ENCODE measurements at regions not wholly inside any gene's neighbourhood (a gene's known extent, or its start where the extent isn't known, plus 50 kb on each side); places are given as distances from the start of the nearest gene placed in this dataset.

- H3K27ac ChIP-seq (ENCODE audit: control insufficient read depth, insufficient read depth), result no peak overlapping the region
- TF ChIP-seq CBX3 (IDR thresholded peaks at IDR 0.05; ENCODE audit: borderline replicate concordance, low read depth) (no peak), ZNF274 (IDR thresholded peaks at IDR 0.05; ENCODE audit: insufficient read depth, insufficient read length) (no peak), CBFB (IDR thresholded peaks at IDR 0.05; ENCODE audit: low read depth) (no peak), USF2 (IDR thresholded peaks at IDR 0.05; ENCODE audit: borderline replicate concordance, low read depth, low read length) (no peak), HDAC6 (IDR thresholded peaks at IDR 0.05; ENCODE audit: unreplicated experiment) (no peak), FOXM1 (IDR thresholded peaks at IDR 0.05; ENCODE audit: low read depth, low read length) (no peak), NRF1 (conservative IDR thresholded peaks at IDR 0.05; ENCODE audit: low read depth, low read length) (no peak), SIN3A (IDR thresholded peaks at IDR 0.05; ENCODE audit: low read depth, low read length) (no peak), USF1 (IDR thresholded peaks at IDR 0.05; ENCODE audit: borderline replicate concordance, extremely low read length, insufficient read depth, low read depth, low read length) (no peak), BCL11A (IDR thresholded peaks at IDR 0.05; ENCODE audit: low read depth, low read length) (no peak), WRNIP1 (IDR thresholded peaks at IDR 0.05; ENCODE audit: borderline replicate concordance, low read depth, low read length) (no peak)
- in situ Hi-C loops (cut with MboI) (no loop called here), intact Hi-C loops (cut with micrococcal nuclease; ENCODE audit: unreplicated experiment) (no loop called here)
- RAD21 ChIA-PET (ENCODE audit: unreplicated experiment), result no interaction called here
- no peak for ATAC-seq
- H3K4me2 ChIP-seq (ENCODE audit: control insufficient read depth, insufficient read depth), result no peak overlapping the region
- no peak overlapping the region for H3K9ac ChIP-seq (ENCODE audit: control insufficient read depth, insufficient read depth, low read length)
- no peak for DNase-seq (ENCODE audit: low read depth, low spot score)
- no peaks in the 10 kb centered on the region for H3K4me1 ChIP-seq (ENCODE audit: control insufficient read depth, insufficient read depth, low read length)
- H3K4me3 ChIP-seq, result no peak overlapping the region
- no peaks in the 10 kb centered on the region for H4K20me1 ChIP-seq (ENCODE audit: control insufficient read depth, insufficient read depth)
- CTCF ChIA-PET, result interaction anchor here (0.9 kb wide), 1 partner anchor 45 kb away, joined by 3 read pairs; no protein-coding TSS in a partner anchor
- H3K36me3 ChIP-seq (ENCODE audit: control insufficient read depth in 2 of 2, insufficient read depth in 2 of 2, low read length in 1 of 2), result no peaks in the 10 kb centered on the region
- SMC1A ChIA-PET (ENCODE audit: uncharacterized antibody, unreplicated experiment), result interaction anchor here (0.6 kb wide), 1 partner anchor 130 kb away, joined by 3 read pairs; no protein-coding TSS in a partner anchor
- no peak overlapping the region for H2AFZ ChIP-seq (ENCODE audit: control insufficient read depth, low read depth, low read length)
- H3K9me3 ChIP-seq (replicated peaks; ENCODE audit: control insufficient read depth, insufficient read depth, low read length), result no peaks in the 10 kb centered on the region
- no TSS peak for BruUV-seq (replicated peaks)
- H3K79me2 ChIP-seq (ENCODE audit: control insufficient read depth, insufficient read depth, low read length), result no peaks in the 10 kb centered on the region
- no peaks in the 10 kb centered on the region; a peak in 1 of 4 replicates for H3K27me3 ChIP-seq (replicated peaks in 1 of 2; ENCODE audit: control insufficient read depth in 2 of 2, insufficient read depth in 2 of 2, low read length in 1 of 2)
- POLR2A ChIA-PET, result no interaction called here
- FAIRE-seq, result no peak
Measured at GRCh38 chr5:109998208-109998607, 308.5 kb downstream of the MAN2A1 start.

Data from GM12878 (cell line).